CD4-positive, alpha-beta T cell treated with Interleukin-17A for 4 hours (primary cell): ENCODE measurements at regions not wholly inside any gene's neighbourhood (a gene's known extent, or its start where the extent isn't known, plus 50 kb on each side); places are given as distances from the start of the nearest gene placed in this dataset.

ENCODE experiments used
- DNase-seq: peaks from one replicate; pipeline ENCODE4 v3.0.0-alpha.2; 2020; ENCODE audit warnings: mixed read lengths

- no peak for DNase-seq
Observed at GRCh38 chr18:76252880-76253279, 242.2 kb downstream of the ZNF516 start.

GRCh38 chr18:76252139-76252538 is 242.9 kb downstream of the ZNF516 start:
- no peak for DNase-seq

- DNase-seq = no peak
Observed at GRCh38 chr18:76251691-76252090, 243.4 kb downstream of the ZNF516 start.

- DNase-seq = no peak
Observed at GRCh38 chr18:76246590-76246989, 248.5 kb downstream of the ZNF516 start.

GRCh38 chr18:76234676-76235060 is 260.4 kb downstream of the ZNF516 start:
- DNase-seq = no peak

- DNase-seq = no peak
Observed at GRCh38 chr18:76233876-76234675, 261.0 kb downstream of the ZNF516 start.

GRCh38 chr18:76233406-76233805 is 261.6 kb downstream of the ZNF516 start:
- no peak for DNase-seq

- DNase-seq = no peak
Observed at GRCh38 chr18:76232779-76233178, 262.3 kb downstream of the ZNF516 start.

GRCh38 chr18:76232010-76232409 is 263.0 kb downstream of the ZNF516 start:
- no peak for DNase-seq

- DNase-seq = no peak
Observed at GRCh38 chr18:76231402-76231801, 263.6 kb downstream of the ZNF516 start.

GRCh38 chr18:76230791-76231190 is 264.3 kb downstream of the ZNF516 start:
- DNase-seq = no peak

- no peak for DNase-seq
Observed at GRCh38 chr18:76228716-76229115, 266.3 kb downstream of the ZNF516 start.

- no peak for DNase-seq
Observed at GRCh38 chr18:76227759-76228158, 267.3 kb downstream of the ZNF516 start.

GRCh38 chr18:76223403-76223802 is 271.6 kb downstream of the ZNF516 start:
- no peak for DNase-seq

- DNase-seq = no peak
Observed at GRCh38 chr18:76219023-76219422, 276.0 kb downstream of the ZNF516 start.

GRCh38 chr18:76216096-76216495 is 278.9 kb downstream of the ZNF516 start:
- DNase-seq = no peak

GRCh38 chr18:76213991-76214390 is 281.1 kb downstream of the ZNF516 start:
- no peak for DNase-seq

- DNase-seq = peak; percentile 27
Observed at GRCh38 chr18:76212960-76213359, 282.1 kb downstream of the ZNF516 start.

GRCh38 chr18:76209597-76209996 is 285.4 kb downstream of the ZNF516 start:
- no peak for DNase-seq

- no peak for DNase-seq
Observed at GRCh38 chr18:76208678-76209306, 286.2 kb downstream of the ZNF516 start.

- no peak for DNase-seq
Observed at GRCh38 chr18:76205906-76206305, 289.1 kb downstream of the ZNF516 start.

GRCh38 chr18:76203552-76203951 is 291.5 kb downstream of the ZNF516 start:
- no peak for DNase-seq

GRCh38 chr18:76202322-76202721 is 292.7 kb downstream of the ZNF516 start:
- DNase-seq = no peak

GRCh38 chr18:76195601-76196000 is 299.4 kb downstream of the ZNF516 start:
- no peak for DNase-seq

- DNase-seq = no peak
Observed at GRCh38 chr18:76188097-76188496, 306.9 kb downstream of the ZNF516 start.
